OCI-LY7 (cell line): ENCODE measurements at regions not wholly inside any gene's neighbourhood (a gene's known extent, or its start where the extent isn't known, plus 50 kb on each side); places are given as distances from the start of the nearest gene placed in this dataset.
"Not testable (repeated sequence)": the region's sequence is repeated elsewhere in the genome, so short reads cannot be mapped to it uniquely, and the experiment has no call there.

Experiments
- BruUV-seq: library from RNA; stranded (reverse); fragments of 400-500 nt; replicated peaks from 2 replicates; lab custom pipeline; 2021; lab: Mats Ljungman, UMichigan
- CTCF ChIA-PET: fragments of 300-600 bp; sonication (Branson Sonifier 250); formaldehyde crosslinking; loops from one replicate; lab custom pipeline; 2022; ENCODE audit warnings: antibody characterized with exemption; ENCODE audit not compliant: unreplicated experiment; lab: Charles Lee
- POLR2A ChIA-PET: fragments of 300-600 bp; sonication (Branson Sonifier 250); formaldehyde crosslinking; loops from one replicate; lab custom pipeline; 2022; ENCODE audit warnings: antibody characterized with exemption; lab: Charles Lee
- DNase-seq: peaks from one replicate; pipeline ENCODE4 v3.0.0-alpha.2; 2015; ENCODE audit warnings: low spot score
- H2AFZ ChIP-seq: fragments of 200-600 bp; sonication (generic), shearing (Covaris generic); 2 replicates; pipeline ENCODE4 v1.6.1; 2014; ENCODE audit warnings: mild to moderate bottlenecking, antibody characterized with exemption, low read length, moderate library complexity
- H3K27ac ChIP-seq: fragments of 200-600 bp; sonication (generic); 2 replicates; pipeline ENCODE4 v1.5.1; 2014; ENCODE audit warnings: mixed run types, low read depth, mild to moderate bottlenecking, moderate library complexity, low read length, inconsistent platforms; ENCODE audit not compliant: poor library complexity, severe bottlenecking
- H3K36me3 ChIP-seq: fragments of 200-600 bp; sonication (generic); 2 replicates; pipeline ENCODE4 v1.6.1; 2014; ENCODE audit warnings: mild to moderate bottlenecking, antibody characterized with exemption, low read length, moderate library complexity, mixed read lengths; ENCODE audit not compliant: insufficient read depth
- H3K4me1 ChIP-seq: fragments of 200-600 bp; sonication (generic); 2 replicates; pipeline ENCODE4 v1.5.1; 2014; ENCODE audit warnings: mild to moderate bottlenecking, low read length; ENCODE audit not compliant: insufficient read depth, poor library complexity, severe bottlenecking
- H3K4me2 ChIP-seq: fragments of 200-600 bp; sonication (generic); 2 replicates; pipeline ENCODE4 v1.6.1; 2014; ENCODE audit warnings: mild to moderate bottlenecking, low read length
- H3K4me3 ChIP-seq: fragments of 200-600 bp; sonication (generic); 2 replicates; pipeline ENCODE4 v1.5.1; 2014; ENCODE audit warnings: mild to moderate bottlenecking, low read depth, low read length; ENCODE audit not compliant: poor library complexity, severe bottlenecking
- H3K79me2 ChIP-seq: fragments of 200-600 bp; sonication (generic); 2 replicates; pipeline ENCODE4 v1.6.1; 2016; ENCODE audit warnings: low read depth, mild to moderate bottlenecking, low read length, moderate library complexity, mixed read lengths; ENCODE audit not compliant: insufficient read depth
- H3K9me2 ChIP-seq: fragments of 200-600 bp; sonication (generic); 2 replicates; pipeline ENCODE4 v1.6.1; 2016; ENCODE audit warnings: mild to moderate bottlenecking, low read length, mixed read lengths; ENCODE audit not compliant: insufficient read depth
- H3K9me3 ChIP-seq: fragments of 200-600 bp; sonication (generic); 2 replicates; pipeline ENCODE4 v1.6.1; 2014; ENCODE audit warnings: mild to moderate bottlenecking, mixed run types, low read length, mixed read lengths
- H4K20me1 ChIP-seq: fragments of 200-600 bp; sonication (generic); 2 replicates; pipeline ENCODE4 v1.6.1; 2014; ENCODE audit warnings: mild to moderate bottlenecking, antibody characterized with exemption, low read length, moderate library complexity, mixed read lengths; ENCODE audit not compliant: insufficient read depth
- CTCF ChIP-seq: fragments of 200-600 bp; sonication (generic); conservative IDR thresholded peaks from 2 replicates; pipeline ENCODE4 v1.5.1; 2014; ENCODE audit warnings: mild to moderate bottlenecking, antibody characterized with exemption, low read length, moderate library complexity, mixed read lengths
- EZH2phosphoT487 ChIP-seq: fragments of 200-600 bp; sonication (generic); IDR thresholded peaks from 2 replicates; pipeline ENCODE4 v1.6.1; 2018; ENCODE audit warnings: low read depth, borderline replicate concordance, mild to moderate bottlenecking, mixed run types, antibody characterized with exemption, low read length, moderate library complexity, mixed read lengths
- intact Hi-C: fragments of 100-400 bp; cut with micrococcal nuclease; formaldehyde crosslinking; loops from one replicate; pipeline ENCODE4 v1.10.0; 2022; ENCODE audit not compliant: unreplicated experiment

GRCh38 chr14:87745507-87746118 lies 247.4 kb downstream of the GALC start:
- POLR2A ChIA-PET = interaction anchor here (0.7 to 1.6 kb wide), 5 partner anchors 8 to 459 kb away, joined by 3 to 4 read pairs (median 3); no protein-coding TSS in a partner anchor
- Histone ChIP-seq H3K36me3 (no peaks in the 10 kb centered on the region), H3K4me2 (no peak overlapping the region), H3K27ac (no peak overlapping the region), H3K9me2 (no peaks in the 10 kb centered on the region), H3K79me2 (no peaks in the 10 kb centered on the region), H3K4me3 (no peak overlapping the region), H4K20me1 (no peaks in the 10 kb centered on the region), H2AFZ (no peak overlapping the region), H3K4me1 (no peaks in the 10 kb centered on the region), H3K9me3 (no peaks in the 10 kb centered on the region)
- TF ChIP-seq EZH2phosphoT487 (no peak), CTCF (peak; percentile 84)
- intact Hi-C loops = no loop called here
- CTCF ChIA-PET = no interaction called here
- BruUV-seq = no TSS peak
- peak; percentile 22 for DNase-seq

DNA sequence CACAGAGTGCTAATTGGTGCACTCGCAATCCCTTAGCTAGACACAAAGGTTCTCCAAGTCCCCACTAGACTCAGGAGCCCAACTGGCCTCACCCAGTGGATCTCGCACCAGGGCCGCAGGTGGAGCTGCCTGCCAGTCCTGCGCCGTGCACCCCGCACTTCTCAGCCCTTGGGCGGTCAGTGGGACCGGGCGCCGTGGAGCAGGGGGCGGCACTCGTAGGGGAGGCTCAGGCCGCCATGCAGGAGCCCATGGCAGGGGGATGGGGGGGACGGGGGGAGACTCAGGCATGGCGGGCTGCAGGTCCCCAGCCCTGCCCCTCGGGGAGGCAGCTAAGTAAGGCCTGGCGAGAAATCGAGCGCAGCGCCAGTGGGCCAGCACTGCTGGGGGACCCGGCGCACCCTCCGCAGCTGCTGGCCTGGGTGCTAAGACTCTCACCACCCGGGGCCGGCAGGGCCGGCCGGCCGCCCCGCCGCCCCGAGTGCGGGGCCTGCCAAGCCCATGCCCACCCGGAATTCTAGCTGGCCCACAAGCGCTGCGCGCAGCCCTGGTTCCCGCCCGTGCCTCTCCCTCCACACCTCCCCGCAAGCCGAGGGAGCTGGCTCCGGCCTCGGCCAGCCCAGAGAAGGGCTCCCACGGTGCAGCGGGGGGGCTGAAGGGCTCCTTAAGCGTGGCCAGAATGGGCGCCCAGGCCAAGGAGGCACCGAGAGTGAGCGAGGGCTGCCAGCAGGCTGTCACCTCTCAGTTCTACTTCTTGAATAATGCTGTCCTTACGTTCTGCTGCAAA lies 258.2 kb downstream of the GALC start:
- H3K4me3 ChIP-seq, BruUV-seq, H3K36me3 ChIP-seq, H3K4me2 ChIP-seq, CTCF ChIA-PET, H4K20me1 ChIP-seq, DNase-seq, H3K4me1 ChIP-seq, H3K9me2 ChIP-seq, intact Hi-C loops, H2AFZ ChIP-seq, H3K9me3 ChIP-seq, H3K27ac ChIP-seq, H3K79me2 ChIP-seq: not testable (repeated sequence)
- POLR2A ChIA-PET = interaction anchor here (0.9 kb wide), 1 partner anchor 56 kb away, joined by 3 read pairs; no protein-coding TSS in a partner anchor

DNA sequence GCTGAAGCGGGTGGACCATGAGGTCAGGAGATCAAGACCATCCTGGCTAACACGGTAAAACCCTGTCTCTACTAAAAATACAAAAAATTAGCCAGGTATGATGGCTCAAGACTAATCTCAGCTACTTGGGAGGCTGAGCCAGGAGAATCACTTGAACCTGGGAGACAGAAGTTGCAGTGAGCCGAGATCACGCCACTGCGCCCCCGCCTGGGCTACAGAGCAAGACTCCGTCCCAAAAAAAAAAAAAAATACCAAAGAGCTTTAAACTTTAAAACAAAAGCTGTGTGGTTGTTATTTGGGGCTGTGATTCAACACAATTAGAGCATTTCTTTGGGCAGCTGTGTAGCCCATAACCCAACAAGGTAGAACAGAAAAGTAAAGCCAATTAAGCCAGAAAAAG lies 259.9 kb downstream of the GALC start:
- POLR2A ChIA-PET = interaction anchor here (0.6 kb wide), 1 partner anchor 24 kb away, joined by 3 read pairs; no protein-coding TSS in a partner anchor
- not testable (repeated sequence) for H2AFZ ChIP-seq

More for the DNA sequence above, 259.9 kb downstream of the GALC start:
- CTCF ChIA-PET, H3K4me2 ChIP-seq, H3K4me3 ChIP-seq, H3K27ac ChIP-seq, H4K20me1 ChIP-seq, H3K4me1 ChIP-seq, DNase-seq, H3K9me3 ChIP-seq, H3K9me2 ChIP-seq, BruUV-seq, H3K36me3 ChIP-seq, H3K79me2 ChIP-seq, intact Hi-C loops: not testable (repeated sequence)
